UCSD-AML1 (cell line): ENCODE measurements at regions not wholly inside any gene's neighbourhood (a gene's known extent, or its start where the extent isn't known, plus 50 kb on each side); places are given as distances from the start of the nearest gene placed in this dataset.
"Not testable (repeated sequence)": the region's sequence is repeated elsewhere in the genome, so short reads cannot be mapped to it uniquely, and the experiment has no call there.

Source experiments
- DNase-seq: peaks from one replicate; lab custom pipeline; 2025; ENCODE audit not compliant: unreplicated experiment; lab: John Stamatoyannopoulos, UW

- DNase-seq = no peak
Measured at GRCh38 chr6:106749609-106750008, 120.2 kb downstream of the QRSL1 start.

- DNase-seq = no peak
Measured at GRCh38 chr6:106748547-106749207, 119.3 kb downstream of the QRSL1 start.

GRCh38 chr6:106747139-106747538 is 117.8 kb downstream of the QRSL1 start:
- DNase-seq = no peak

GRCh38 chr6:106746652-106747051 is 117.3 kb downstream of the QRSL1 start:
- DNase-seq = no peak

- DNase-seq = no peak
Measured at GRCh38 chr6:106745824-106746582, 116.6 kb downstream of the QRSL1 start.

GRCh38 chr6:106745197-106745770 is 115.9 kb downstream of the QRSL1 start:
- no peak for DNase-seq

GRCh38 chr6:106744781-106745180 is 115.4 kb downstream of the QRSL1 start:
- DNase-seq = no peak

- not testable (repeated sequence) for DNase-seq
Measured at GRCh38 chr6:106744029-106744428, 114.7 kb downstream of the QRSL1 start.

- no peak for DNase-seq
Measured at GRCh38 chr6:106743612-106744011, 114.2 kb downstream of the QRSL1 start.

- DNase-seq = no peak
Measured at GRCh38 chr6:106740287-106740686, 110.9 kb downstream of the QRSL1 start.

- DNase-seq = no peak
Measured at GRCh38 chr6:106739387-106739786, 110.0 kb downstream of the QRSL1 start.

- DNase-seq = no peak
Measured at GRCh38 chr6:106736502-106736901, 107.1 kb downstream of the QRSL1 start.

- DNase-seq = no peak
Measured at GRCh38 chr6:106735828-106736227, 106.5 kb downstream of the QRSL1 start.

- no peak for DNase-seq
Measured at GRCh38 chr6:106735136-106735633, 105.8 kb downstream of the QRSL1 start.

GRCh38 chr6:106733386-106733785 is 104.0 kb downstream of the QRSL1 start:
- no peak for DNase-seq

GRCh38 chr6:106732376-106732940 is 103.1 kb downstream of the QRSL1 start:
- no peak for DNase-seq

- DNase-seq = no peak
Measured at GRCh38 chr6:106731843-106732160, 102.4 kb downstream of the QRSL1 start.

- no peak for DNase-seq
Measured at GRCh38 chr6:106731144-106731842, 101.9 kb downstream of the QRSL1 start.

- DNase-seq = no peak
Measured at GRCh38 chr6:106730718-106731117, 101.3 kb downstream of the QRSL1 start.

GRCh38 chr6:106730264-106730663 is 100.9 kb downstream of the QRSL1 start:
- DNase-seq = no peak

GRCh38 chr6:106729841-106730240 is 100.5 kb downstream of the QRSL1 start:
- no peak for DNase-seq
